Panc1 (cell line): ENCODE measurements at regions not wholly inside any gene's neighbourhood (a gene's known extent, or its start where the extent isn't known, plus 50 kb on each side); places are given as distances from the start of the nearest gene placed in this dataset.

Source experiments
- POLR2AphosphoS5 ChIP-seq: IDR thresholded peaks from 2 replicates; pipeline ENCODE4 v1.6.1; 2012; ENCODE audit warnings: mild to moderate bottlenecking, low read depth, low read length, moderate library complexity
- TCF7L2 ChIP-seq: IDR thresholded peaks from 2 replicates; pipeline ENCODE4 v1.6.1; 2011; ENCODE audit warnings: mild to moderate bottlenecking, low read depth, low read length, inconsistent platforms
- TF ChIP-seq, protein P1 (sequence below): fragments of 450-650 bp; IDR thresholded peaks from 2 replicates; pipeline ENCODE4 v1.5.1; 2017; ENCODE audit warnings: mild to moderate bottlenecking

DNA sequence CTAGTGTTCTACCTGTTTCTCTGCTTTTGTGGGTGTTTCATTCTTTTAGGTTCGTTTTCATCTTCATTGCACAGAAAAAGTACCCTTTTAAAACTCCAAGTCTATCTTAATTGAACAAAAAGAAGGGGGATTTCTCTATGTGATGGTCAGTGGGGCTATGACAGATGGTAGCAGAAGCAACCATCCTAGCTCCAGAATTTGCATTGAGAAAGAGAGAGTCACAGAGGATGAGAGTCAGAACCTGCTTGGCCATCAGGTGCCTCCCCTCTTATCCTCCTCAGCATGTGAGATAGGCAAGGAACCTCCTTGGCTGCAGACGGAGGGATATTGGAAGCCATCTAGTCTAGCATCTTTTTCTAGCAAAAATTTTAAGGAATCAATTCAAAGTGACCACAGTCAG, 398.0 kb upstream of the DCC start:
- no peak for TF ChIP-seq POLR2AphosphoS5
- TF ChIP-seq, protein P1, sequence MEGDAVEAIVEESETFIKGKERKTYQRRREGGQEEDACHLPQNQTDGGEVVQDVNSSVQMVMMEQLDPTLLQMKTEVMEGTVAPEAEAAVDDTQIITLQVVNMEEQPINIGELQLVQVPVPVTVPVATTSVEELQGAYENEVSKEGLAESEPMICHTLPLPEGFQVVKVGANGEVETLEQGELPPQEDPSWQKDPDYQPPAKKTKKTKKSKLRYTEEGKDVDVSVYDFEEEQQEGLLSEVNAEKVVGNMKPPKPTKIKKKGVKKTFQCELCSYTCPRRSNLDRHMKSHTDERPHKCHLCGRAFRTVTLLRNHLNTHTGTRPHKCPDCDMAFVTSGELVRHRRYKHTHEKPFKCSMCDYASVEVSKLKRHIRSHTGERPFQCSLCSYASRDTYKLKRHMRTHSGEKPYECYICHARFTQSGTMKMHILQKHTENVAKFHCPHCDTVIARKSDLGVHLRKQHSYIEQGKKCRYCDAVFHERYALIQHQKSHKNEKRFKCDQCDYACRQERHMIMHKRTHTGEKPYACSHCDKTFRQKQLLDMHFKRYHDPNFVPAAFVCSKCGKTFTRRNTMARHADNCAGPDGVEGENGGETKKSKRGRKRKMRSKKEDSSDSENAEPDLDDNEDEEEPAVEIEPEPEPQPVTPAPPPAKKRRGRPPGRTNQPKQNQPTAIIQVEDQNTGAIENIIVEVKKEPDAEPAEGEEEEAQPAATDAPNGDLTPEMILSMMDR, result no peak
- TF ChIP-seq TCF7L2, result no peak
